Kidney epithelial cell (primary cell): ENCODE measurements at regions not wholly inside any gene's neighbourhood (a gene's known extent, or its start where the extent isn't known, plus 50 kb on each side); places are given as distances from the start of the nearest gene placed in this dataset.

ENCODE experiments used
- DNase-seq: peaks from one replicate; pipeline ENCODE4 v3.0.0-alpha.2; 2010; ENCODE audit warnings: low read depth
- H3K27me3 ChIP-seq: 2 replicates; pipeline ENCODE4 v1.6.0; 2011; ENCODE audit warnings: low read length; ENCODE audit not compliant: control insufficient read depth, insufficient read depth
- H3K36me3 ChIP-seq: 2 replicates; pipeline ENCODE4 v1.5.1; 2011; ENCODE audit warnings: low read length; ENCODE audit not compliant: control insufficient read depth, insufficient read depth
- H3K4me3 ChIP-seq: 2 replicates; pipeline ENCODE4 v1.5.1; 2011; ENCODE audit warnings: low read depth, mild to moderate bottlenecking, control low read depth, low read length
- TF ChIP-seq, protein P1 (sequence below): IDR thresholded peaks from 2 replicates; pipeline ENCODE4 v1.5.1; 2011; ENCODE audit warnings: mild to moderate bottlenecking, moderate library complexity, low read length, control low read depth, inconsistent platforms; ENCODE audit not compliant: insufficient read depth, poor library complexity, severe bottlenecking

DNA sequence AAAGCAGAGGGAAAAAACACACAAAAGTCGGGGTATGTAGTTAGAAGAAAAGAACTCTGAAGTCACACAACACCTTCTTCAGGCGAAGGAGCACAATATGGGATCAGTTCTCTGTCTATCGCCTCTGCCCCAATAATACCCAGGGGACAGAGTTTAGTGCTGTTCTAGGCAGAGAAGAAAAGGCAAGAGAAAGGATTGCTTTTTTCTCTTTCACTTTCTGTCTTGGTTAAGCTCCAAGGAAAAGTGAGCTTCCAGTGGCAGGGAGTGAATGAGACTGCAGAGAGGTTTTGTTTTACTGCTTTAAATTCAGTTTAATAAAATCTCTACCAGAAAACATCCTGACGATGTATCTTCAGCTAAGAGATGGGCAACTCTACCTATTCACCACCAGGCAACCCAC is 86.6 kb upstream of the STXBP5 start:
- H3K4me3 ChIP-seq = no peak overlapping the region
- TF ChIP-seq, protein P1, sequence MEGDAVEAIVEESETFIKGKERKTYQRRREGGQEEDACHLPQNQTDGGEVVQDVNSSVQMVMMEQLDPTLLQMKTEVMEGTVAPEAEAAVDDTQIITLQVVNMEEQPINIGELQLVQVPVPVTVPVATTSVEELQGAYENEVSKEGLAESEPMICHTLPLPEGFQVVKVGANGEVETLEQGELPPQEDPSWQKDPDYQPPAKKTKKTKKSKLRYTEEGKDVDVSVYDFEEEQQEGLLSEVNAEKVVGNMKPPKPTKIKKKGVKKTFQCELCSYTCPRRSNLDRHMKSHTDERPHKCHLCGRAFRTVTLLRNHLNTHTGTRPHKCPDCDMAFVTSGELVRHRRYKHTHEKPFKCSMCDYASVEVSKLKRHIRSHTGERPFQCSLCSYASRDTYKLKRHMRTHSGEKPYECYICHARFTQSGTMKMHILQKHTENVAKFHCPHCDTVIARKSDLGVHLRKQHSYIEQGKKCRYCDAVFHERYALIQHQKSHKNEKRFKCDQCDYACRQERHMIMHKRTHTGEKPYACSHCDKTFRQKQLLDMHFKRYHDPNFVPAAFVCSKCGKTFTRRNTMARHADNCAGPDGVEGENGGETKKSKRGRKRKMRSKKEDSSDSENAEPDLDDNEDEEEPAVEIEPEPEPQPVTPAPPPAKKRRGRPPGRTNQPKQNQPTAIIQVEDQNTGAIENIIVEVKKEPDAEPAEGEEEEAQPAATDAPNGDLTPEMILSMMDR = no peak
- no peak for DNase-seq
- H3K36me3 ChIP-seq = no peaks in the 10 kb centered on the region
- H3K27me3 ChIP-seq = no peaks in the 10 kb centered on the region

DNA sequence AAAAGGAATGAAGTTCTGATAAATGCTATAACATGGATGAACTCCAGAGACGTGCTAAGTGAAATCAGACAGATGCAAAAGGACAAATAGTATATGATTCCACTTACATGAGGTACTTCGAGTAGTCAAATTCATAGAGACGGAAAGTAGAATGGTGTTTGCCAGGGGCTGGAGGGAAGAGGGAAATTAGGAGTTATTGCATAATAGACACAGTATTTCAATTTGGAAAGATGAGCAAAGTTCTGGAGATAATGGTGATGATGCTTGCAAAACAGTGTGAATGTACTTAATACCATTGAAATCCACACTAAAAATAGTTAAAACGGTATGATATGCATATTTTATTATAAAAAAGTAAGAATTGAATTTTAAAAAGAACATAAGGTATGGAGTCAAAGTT is 84.9 kb upstream of the STXBP5 start:
- H3K36me3 ChIP-seq = no peaks in the 10 kb centered on the region
- TF ChIP-seq, protein P1 = no peak
- no peak for DNase-seq
- no peak overlapping the region for H3K4me3 ChIP-seq
- H3K27me3 ChIP-seq = no peaks in the 10 kb centered on the region

DNA sequence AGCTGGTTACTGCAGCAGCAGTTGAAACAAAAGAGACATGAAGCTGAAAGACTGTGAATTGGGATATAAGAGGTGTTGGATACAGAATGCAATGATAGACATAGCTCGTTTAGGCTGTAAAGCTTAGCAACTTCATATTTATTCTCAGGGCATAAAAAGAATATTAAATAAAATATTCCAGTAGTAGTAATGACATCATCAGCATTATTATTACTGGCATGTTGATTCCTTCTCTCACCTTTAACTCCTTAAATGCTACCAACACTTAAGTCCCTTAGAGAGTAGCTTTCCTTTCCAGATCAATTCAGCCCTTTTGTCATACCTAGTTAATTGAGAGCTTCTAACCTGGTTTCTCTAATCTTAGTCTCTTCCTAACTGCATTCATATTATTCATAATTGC is 81.4 kb upstream of the STXBP5 start:
- TF ChIP-seq, protein P1 = no peak
- no peaks in the 10 kb centered on the region for H3K27me3 ChIP-seq

DNA sequence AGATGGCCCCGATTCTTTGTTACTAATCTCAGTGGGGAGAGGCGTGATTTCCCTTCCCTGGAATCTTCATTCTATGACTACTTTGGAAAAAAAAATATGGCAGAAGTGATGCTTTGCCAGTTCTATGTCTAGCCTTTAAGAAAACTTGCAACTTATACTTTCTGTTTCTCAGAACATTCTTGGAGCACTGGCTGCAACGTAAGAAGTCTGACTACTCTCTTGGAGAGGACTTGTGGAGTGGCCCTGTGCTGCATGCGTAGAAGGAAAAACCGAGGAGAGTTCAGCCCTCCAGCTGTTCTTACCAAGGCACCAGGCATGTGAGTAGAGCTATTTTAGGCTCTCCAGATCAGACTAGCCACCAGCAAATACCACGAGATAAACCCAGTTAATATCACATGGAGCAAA is 77.6 kb upstream of the STXBP5 start:
- H3K4me3 ChIP-seq = no peak overlapping the region
- H3K36me3 ChIP-seq = no peaks in the 10 kb centered on the region
- DNase-seq = no peak
- no peaks in the 10 kb centered on the region for H3K27me3 ChIP-seq
- TF ChIP-seq, protein P1 = no peak

More for the DNA sequence above, 81.4 kb upstream of the STXBP5 start:
- H3K4me3 ChIP-seq = no peak overlapping the region
- H3K36me3 ChIP-seq = no peaks in the 10 kb centered on the region
- no peak for DNase-seq

DNA sequence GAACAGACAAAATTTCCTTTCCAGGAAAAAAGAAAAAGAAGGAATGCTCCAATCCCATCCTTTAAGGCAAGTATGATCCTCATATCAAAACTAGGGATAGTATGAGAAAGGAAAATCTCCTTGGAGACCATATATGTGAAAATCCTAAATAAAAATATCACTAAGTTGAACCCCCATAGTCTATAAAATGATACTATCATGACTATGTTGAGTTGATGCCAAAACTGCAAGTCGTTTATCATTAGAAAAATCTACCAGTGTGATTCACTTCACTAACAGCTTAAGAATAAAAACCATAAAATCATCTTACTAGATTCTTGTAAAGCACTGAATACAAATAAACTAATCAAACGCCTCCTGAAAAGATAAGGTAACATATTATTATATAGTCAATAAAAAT is 76.6 kb upstream of the STXBP5 start:
- Histone ChIP-seq H3K36me3 (no peaks in the 10 kb centered on the region), H3K4me3 (no peak overlapping the region), H3K27me3 (no peaks in the 10 kb centered on the region)
- no peak for DNase-seq
- TF ChIP-seq, protein P1 = no peak

DNA sequence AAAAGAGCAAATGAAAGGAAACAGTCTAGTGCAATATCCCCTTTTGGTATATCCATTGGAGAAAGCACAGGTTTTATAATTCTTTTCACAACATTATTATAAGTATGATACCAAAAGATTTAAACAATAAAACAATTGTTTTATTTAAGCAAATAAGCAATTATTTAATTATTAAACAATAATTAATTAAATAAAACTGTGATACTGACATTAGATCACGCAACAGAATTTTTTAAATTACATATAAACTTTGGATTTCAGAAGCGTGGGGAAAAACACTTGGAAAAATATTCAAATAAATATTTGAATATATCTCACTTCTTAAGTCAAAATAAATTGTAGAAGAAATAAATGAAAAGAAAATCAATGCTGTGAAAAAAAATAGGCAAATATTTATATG is 76.2 kb upstream of the STXBP5 start:
- DNase-seq = no peak
- no peaks in the 10 kb centered on the region for H3K27me3 ChIP-seq
- H3K36me3 ChIP-seq = no peaks in the 10 kb centered on the region
- H3K4me3 ChIP-seq = no peak overlapping the region
- TF ChIP-seq, protein P1 = no peak
